H1 (cell line): ENCODE measurements at regions not wholly inside any gene's neighbourhood (a gene's known extent, or its start where the extent isn't known, plus 50 kb on each side); places are given as distances from the start of the nearest gene placed in this dataset.

Source experiments
- BRCA1 ChIP-seq: IDR thresholded peaks from 2 replicates; pipeline ENCODE4 v1.6.1; 2012; ENCODE audit warnings: low read depth, low read length, improper control_type of control experiment
- CBX8 ChIP-seq: fragments of 300-800, 300-1000 bp; sonication (generic); IDR thresholded peaks from 2 replicates; pipeline ENCODE4 v1.7.1; 2016; ENCODE audit warnings: low read depth, low read length, borderline replicate concordance
- CHD7 ChIP-seq: fragments of 300-600 bp; sonication (generic); IDR thresholded peaks from 2 replicates; pipeline ENCODE4 v1.7.1; 2012; ENCODE audit warnings: low read length, moderate library complexity, mild to moderate bottlenecking, inconsistent platforms; ENCODE audit not compliant: insufficient replicate concordance
- MAX ChIP-seq: IDR thresholded peaks from 2 replicates; pipeline ENCODE4 v1.6.1; 2012; ENCODE audit warnings: inconsistent platforms
- TF ChIP-seq, protein P1 (sequence below): IDR thresholded peaks from 2 replicates; pipeline ENCODE4 v1.6.1; 2012; ENCODE audit warnings: low read length, inconsistent platforms

DNA sequence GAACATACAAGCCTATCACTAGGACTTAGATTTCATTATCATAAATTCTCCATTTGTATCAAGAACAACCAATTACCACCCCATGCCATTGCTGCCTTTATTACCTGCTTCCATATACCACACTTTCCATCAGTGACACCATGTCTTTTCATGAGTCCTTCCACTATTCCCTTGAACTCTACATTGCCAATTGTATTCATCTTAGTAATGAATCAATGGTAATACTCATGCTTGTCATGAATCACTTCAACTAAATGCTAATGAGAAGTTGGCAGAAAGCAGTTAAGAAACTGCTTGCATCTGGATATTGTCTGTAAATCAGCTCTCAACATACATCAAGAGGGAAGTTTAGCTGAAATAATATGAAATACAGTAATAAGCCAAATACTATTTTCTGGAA, 61.2 kb upstream of the RNF217 start (continued):
- TF ChIP-seq CHD7 (no peak), BRCA1 (no peak), MAX (no peak), CBX8 (no peak)
- TF ChIP-seq, protein P1, sequence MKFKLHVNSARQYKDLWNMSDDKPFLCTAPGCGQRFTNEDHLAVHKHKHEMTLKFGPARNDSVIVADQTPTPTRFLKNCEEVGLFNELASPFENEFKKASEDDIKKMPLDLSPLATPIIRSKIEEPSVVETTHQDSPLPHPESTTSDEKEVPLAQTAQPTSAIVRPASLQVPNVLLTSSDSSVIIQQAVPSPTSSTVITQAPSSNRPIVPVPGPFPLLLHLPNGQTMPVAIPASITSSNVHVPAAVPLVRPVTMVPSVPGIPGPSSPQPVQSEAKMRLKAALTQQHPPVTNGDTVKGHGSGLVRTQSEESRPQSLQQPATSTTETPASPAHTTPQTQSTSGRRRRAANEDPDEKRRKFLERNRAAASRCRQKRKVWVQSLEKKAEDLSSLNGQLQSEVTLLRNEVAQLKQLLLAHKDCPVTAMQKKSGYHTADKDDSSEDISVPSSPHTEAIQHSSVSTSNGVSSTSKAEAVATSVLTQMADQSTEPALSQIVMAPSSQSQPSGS: no peak
